Fibroblast of villous mesenchyme (primary cell): ENCODE measurements at regions not wholly inside any gene's neighbourhood (a gene's known extent, or its start where the extent isn't known, plus 50 kb on each side); places are given as distances from the start of the nearest gene placed in this dataset.
"Not testable (repeated sequence)": the region's sequence is repeated elsewhere in the genome, so short reads cannot be mapped to it uniquely, and the experiment has no call there.

Experiments
- DNase-seq: peaks from one replicate; pipeline ENCODE4 v3.0.0-alpha.2; 2010; ENCODE audit warnings: low read depth
- H3K4me3 ChIP-seq: 2 replicates; pipeline ENCODE4 v1.5.1; 2011; ENCODE audit warnings: low read depth, mild to moderate bottlenecking, low read length
- CTCF ChIP-seq: IDR thresholded peaks from 2 replicates; pipeline ENCODE4 v1.5.1; 2012; ENCODE audit warnings: low read depth, mild to moderate bottlenecking, low read length; ENCODE audit not compliant: insufficient read depth

- no peak overlapping the region for H3K4me3 ChIP-seq
- DNase-seq = peak; percentile 16
Measured at GRCh38 chrX:115419069-115419468, 129.6 kb downstream of the LUZP4 start.

DNA sequence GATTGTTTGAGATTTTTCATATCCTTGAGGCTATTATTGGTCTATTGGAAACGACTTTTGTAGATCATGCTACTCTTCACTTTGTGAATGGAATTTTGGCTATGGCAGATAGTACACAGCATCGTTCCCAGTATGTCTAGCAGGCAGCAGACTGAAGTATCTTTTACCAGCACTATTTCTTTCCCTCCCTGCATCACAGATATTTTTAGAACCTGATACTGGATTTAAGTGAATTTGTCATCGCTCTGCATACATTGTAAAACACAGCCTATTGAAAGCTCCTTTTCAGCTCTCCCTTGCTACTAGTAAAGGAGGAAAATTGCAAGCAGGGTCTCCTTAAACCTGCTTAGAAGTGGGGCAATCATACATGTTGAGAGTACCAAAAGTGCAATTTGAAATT, 133.6 kb downstream of the LUZP4 start:
- no peak for DNase-seq
- no peak overlapping the region for H3K4me3 ChIP-seq
- TF ChIP-seq CTCF = no peak

More at GRCh38 chrX:115419069-115419468, 129.6 kb downstream of the LUZP4 start:
- no peak for TF ChIP-seq CTCF

DNA sequence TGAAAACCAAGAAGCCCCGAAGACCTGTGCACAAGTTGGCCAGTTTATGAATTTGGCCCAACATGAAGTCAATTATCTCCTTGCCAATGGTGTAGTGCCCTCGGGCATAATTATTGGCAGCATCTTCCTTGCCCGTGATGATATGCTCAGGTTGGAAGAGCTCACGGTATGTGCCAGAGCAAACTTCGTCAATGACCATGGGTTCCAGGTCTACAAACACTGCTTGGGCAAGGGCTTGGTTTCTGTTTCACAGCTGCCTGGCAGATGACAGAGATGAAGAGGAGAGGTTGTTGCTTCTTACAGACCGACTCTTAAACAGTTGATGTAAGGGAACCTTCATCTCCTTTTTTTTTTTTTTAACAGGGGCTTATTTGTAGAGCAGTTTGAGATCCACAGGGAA, 135.6 kb upstream of the PLS3 start:
- TF ChIP-seq CTCF = no peak
- no peak overlapping the region for H3K4me3 ChIP-seq
- no peak for DNase-seq

- no peak for DNase-seq
- no peak overlapping the region for H3K4me3 ChIP-seq
- TF ChIP-seq CTCF = no peak
Measured at GRCh38 chrX:115427861-115428410, 133.0 kb upstream of the PLS3 start.

DNA sequence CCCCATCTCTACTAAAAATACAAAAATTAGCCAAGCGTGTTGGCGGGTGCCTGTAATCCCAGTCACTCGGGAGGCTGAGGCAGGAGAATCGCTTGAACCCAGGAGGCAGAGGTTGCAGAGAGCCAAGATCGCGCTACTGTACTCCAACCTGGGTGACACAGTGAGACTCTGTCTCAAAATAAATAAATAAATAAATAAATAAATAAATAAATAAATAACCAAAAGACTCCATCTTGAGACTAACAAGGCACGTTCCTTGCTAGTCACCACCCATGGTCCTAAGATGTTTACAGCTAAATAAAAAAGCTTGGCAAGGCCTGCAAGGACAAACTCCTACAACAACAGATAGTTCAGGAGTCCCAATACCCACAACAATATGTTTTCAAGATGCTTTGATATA, 126.1 kb upstream of the PLS3 start:
- not testable (repeated sequence) for H3K4me3 ChIP-seq, DNase-seq

DNA sequence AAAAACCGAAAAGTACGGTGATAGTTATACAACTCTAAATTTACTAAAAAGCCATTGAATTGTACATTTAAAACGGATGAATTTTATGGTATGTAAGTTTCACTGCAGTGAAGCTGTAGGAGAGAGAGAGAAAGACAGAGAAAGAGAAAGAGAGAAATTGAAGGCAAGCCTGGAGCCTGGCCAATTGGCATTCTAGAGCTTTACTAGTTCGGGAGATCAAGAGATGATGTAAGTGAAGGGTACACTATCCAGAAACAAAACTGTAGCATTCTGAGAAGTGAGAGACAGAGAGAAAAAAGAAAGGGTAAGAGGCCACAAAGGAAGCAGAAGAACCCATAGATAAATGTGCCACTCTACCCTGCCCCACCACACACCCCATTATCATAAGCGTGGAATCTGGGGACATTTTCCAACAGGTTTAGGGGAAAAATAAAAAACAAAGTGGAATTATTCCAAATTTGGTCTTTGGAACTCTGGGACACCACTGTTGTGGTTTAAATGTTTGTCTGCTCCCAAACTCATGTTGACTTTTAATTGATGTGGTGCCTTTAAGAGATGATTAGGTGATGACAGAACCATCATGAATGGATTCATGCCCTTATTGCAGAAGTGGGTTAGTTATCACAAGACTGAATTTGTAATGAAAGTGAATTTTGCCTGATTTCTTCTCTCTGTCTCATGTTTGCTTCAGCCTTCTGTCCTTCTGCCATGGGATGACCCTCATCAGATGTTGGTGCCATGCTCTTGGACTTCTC, 123.0 kb upstream of the PLS3 start:
- H3K4me3 ChIP-seq = no peak overlapping the region
- DNase-seq = no peak
- TF ChIP-seq CTCF = no peak

GRCh38 chrX:115448146-115448545, 112.8 kb upstream of the PLS3 start:
- H3K4me3 ChIP-seq = no peak overlapping the region
- DNase-seq = no peak
- no peak for TF ChIP-seq CTCF
